ENCODE measurements at regions not wholly inside any gene's neighbourhood (a gene's known extent, or its start where the extent isn't known, plus 50 kb on each side); places are given as distances from the start of the nearest gene placed in this dataset.
"Not testable (repeated sequence)": the region's sequence is repeated elsewhere in the genome, so short reads cannot be mapped to it uniquely, and the experiment has no call there.

- H3K27ac ChIP-seq (ENCODE audit: low read depth, low read length); H4K20me1 ChIP-seq (ENCODE audit: insufficient read depth, low read length); H3K36me3 ChIP-seq (ENCODE audit: insufficient read depth, low read length); DNase-seq (ENCODE audit: insufficient read length, low spot score, missing footprints); H2AFZ ChIP-seq (ENCODE audit: low read length); H3K27me3 ChIP-seq (ENCODE audit: insufficient read depth, low read length); H3K9me3 ChIP-seq (ENCODE audit: low read depth, low read length); H3K4me2 ChIP-seq (ENCODE audit: insufficient read depth, low read length); H3K4me3 ChIP-seq (ENCODE audit: insufficient read depth, low read length); H3K79me2 ChIP-seq (ENCODE audit: insufficient read depth, low read length); H3K4me1 ChIP-seq (ENCODE audit: insufficient read depth, low read length): not testable (repeated sequence)
Observed at GRCh38 chrX:128000033-128000432, 52.2 kb downstream of the ACTRT1 start.

- H3K79me2 ChIP-seq (ENCODE audit: insufficient read depth, low read length) = no peaks in the 10 kb centered on the region
- no peak overlapping the region for H2AFZ ChIP-seq (ENCODE audit: low read length)
- no peak for TF ChIP-seq CTCF (IDR thresholded peaks at IDR 0.05; ENCODE audit: extremely low read depth, low read depth, low read length)
- H3K4me1 ChIP-seq (ENCODE audit: insufficient read depth, low read length) = no peaks in the 10 kb centered on the region
- H3K36me3 ChIP-seq (ENCODE audit: insufficient read depth, low read length) = no peaks in the 10 kb centered on the region
- no peak overlapping the region for H3K4me3 ChIP-seq (ENCODE audit: insufficient read depth, low read length)
- no peaks in the 10 kb centered on the region for H3K27me3 ChIP-seq (ENCODE audit: insufficient read depth, low read length)
- DNase-seq (ENCODE audit: insufficient read length, low spot score, missing footprints) = no peak
- peaks cover 3% of the 10 kb centered on the region for H3K9me3 ChIP-seq (ENCODE audit: low read depth, low read length)
- H3K27ac ChIP-seq (ENCODE audit: low read depth, low read length) = no peak overlapping the region
- H3K4me2 ChIP-seq (ENCODE audit: insufficient read depth, low read length) = no peak overlapping the region
- no peaks in the 10 kb centered on the region for H4K20me1 ChIP-seq (ENCODE audit: insufficient read depth, low read length)
Observed at GRCh38 chrX:127963696-127964095, 88.5 kb downstream of the ACTRT1 start.

DNA sequence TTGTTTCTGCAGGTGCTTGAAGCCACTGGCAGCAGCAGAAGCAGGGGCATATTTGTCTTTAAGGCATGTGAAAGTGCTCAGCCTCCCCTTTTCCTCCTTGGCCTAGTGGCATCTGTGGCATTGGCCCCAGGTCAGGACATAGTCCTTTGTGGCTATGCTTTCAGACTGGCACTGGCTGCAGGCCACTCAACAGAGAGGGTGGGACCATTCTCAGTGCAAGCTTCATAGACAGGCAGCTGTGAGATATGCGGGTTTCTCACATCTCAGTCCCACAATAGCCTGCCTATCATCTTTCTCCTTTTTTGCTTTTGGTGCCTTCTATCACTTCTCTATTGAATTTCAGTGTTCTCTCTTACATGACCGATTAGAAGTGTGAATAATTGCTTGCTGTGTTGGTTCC is 104.8 kb downstream of the ACTRT1 start:
- no peak for DNase-seq (ENCODE audit: insufficient read length, low spot score, missing footprints)

GRCh38 chrX:127943571-127943970 is 108.6 kb downstream of the ACTRT1 start:
- Histone ChIP-seq H3K9me3 (ENCODE audit: low read depth, low read length) (no peaks in the 10 kb centered on the region), H3K4me3 (ENCODE audit: insufficient read depth, low read length) (no peak overlapping the region), H3K4me2 (ENCODE audit: insufficient read depth, low read length) (no peak overlapping the region), H3K27ac (ENCODE audit: low read depth, low read length) (no peak overlapping the region), H2AFZ (ENCODE audit: low read length) (no peak overlapping the region), H3K4me1 (ENCODE audit: insufficient read depth, low read length) (no peaks in the 10 kb centered on the region), H4K20me1 (ENCODE audit: insufficient read depth, low read length) (no peaks in the 10 kb centered on the region), H3K27me3 (ENCODE audit: insufficient read depth, low read length) (no peaks in the 10 kb centered on the region), H3K36me3 (ENCODE audit: insufficient read depth, low read length) (no peaks in the 10 kb centered on the region), H3K79me2 (ENCODE audit: insufficient read depth, low read length) (no peaks in the 10 kb centered on the region)
- TF ChIP-seq CTCF (IDR thresholded peaks at IDR 0.05; ENCODE audit: extremely low read depth, low read depth, low read length) = no peak
- DNase-seq (ENCODE audit: insufficient read length, low spot score, missing footprints) = peak; percentile 15

More for the DNA sequence above, 104.8 kb downstream of the ACTRT1 start:
- H3K79me2 ChIP-seq (ENCODE audit: insufficient read depth, low read length) = no peaks in the 10 kb centered on the region
- H3K4me2 ChIP-seq (ENCODE audit: insufficient read depth, low read length) = no peak overlapping the region
- H3K4me3 ChIP-seq (ENCODE audit: insufficient read depth, low read length) = no peak overlapping the region
- no peaks in the 10 kb centered on the region for H3K27me3 ChIP-seq (ENCODE audit: insufficient read depth, low read length)
- no peaks in the 10 kb centered on the region for H3K36me3 ChIP-seq (ENCODE audit: insufficient read depth, low read length)
- H3K4me1 ChIP-seq (ENCODE audit: insufficient read depth, low read length) = no peaks in the 10 kb centered on the region
- no peak for TF ChIP-seq CTCF (IDR thresholded peaks at IDR 0.05; ENCODE audit: extremely low read depth, low read depth, low read length)
- H3K27ac ChIP-seq (ENCODE audit: low read depth, low read length) = no peak overlapping the region
- no peaks in the 10 kb centered on the region for H3K9me3 ChIP-seq (ENCODE audit: low read depth, low read length)
- H2AFZ ChIP-seq (ENCODE audit: low read length) = no peak overlapping the region
- H4K20me1 ChIP-seq (ENCODE audit: insufficient read depth, low read length) = no peaks in the 10 kb centered on the region
